Lower leg skin (tissue), 3 donors: ENCODE measurements at regions not wholly inside any gene's neighbourhood (a gene's known extent, or its start where the extent isn't known, plus 50 kb on each side); places are given as distances from the start of the nearest gene placed in this dataset.

Experiments used
- POLR2A ChIP-seq, 2 donors: fragments of 450-650 bp; IDR thresholded peaks; one replicate each; pipeline ENCODE4 v1.6.1; 2016 to 2017; ENCODE audit warnings: antibody characterized with exemption in 2 of 2, mild to moderate bottlenecking in 1 of 2, moderate library complexity in 1 of 2
- TF ChIP-seq, protein P1 (sequence below), 3 donors: fragments of 450-650 bp; IDR thresholded peaks; one replicate each; pipeline ENCODE4 v1.5.1; 2016; ENCODE audit warnings: antibody characterized with exemption in 3 of 3, mild to moderate bottlenecking in 3 of 3, moderate library complexity in 2 of 3

DNA sequence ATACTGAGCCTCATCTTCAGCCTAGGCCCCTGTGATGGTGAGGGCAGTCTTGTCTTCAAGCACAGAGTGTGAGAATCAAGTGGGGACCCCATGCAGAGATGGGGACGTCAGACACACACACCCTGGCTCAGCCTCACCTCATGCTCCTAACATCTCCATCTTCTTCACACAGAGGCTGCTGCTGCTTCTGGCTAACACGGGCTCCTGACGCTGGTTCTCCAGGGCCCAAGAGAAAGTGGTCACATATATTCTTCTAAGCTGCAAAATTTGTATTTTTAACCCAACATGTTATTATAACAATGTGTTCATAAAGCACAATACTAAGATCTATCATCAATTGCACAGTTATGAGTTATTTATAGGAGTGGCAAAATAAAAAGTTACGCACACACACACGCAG lies 101.2 kb downstream of the VPREB1 start:
- no peak for TF ChIP-seq POLR2A (IDR thresholded peaks at IDR 0.05)
- TF ChIP-seq, protein P1, sequence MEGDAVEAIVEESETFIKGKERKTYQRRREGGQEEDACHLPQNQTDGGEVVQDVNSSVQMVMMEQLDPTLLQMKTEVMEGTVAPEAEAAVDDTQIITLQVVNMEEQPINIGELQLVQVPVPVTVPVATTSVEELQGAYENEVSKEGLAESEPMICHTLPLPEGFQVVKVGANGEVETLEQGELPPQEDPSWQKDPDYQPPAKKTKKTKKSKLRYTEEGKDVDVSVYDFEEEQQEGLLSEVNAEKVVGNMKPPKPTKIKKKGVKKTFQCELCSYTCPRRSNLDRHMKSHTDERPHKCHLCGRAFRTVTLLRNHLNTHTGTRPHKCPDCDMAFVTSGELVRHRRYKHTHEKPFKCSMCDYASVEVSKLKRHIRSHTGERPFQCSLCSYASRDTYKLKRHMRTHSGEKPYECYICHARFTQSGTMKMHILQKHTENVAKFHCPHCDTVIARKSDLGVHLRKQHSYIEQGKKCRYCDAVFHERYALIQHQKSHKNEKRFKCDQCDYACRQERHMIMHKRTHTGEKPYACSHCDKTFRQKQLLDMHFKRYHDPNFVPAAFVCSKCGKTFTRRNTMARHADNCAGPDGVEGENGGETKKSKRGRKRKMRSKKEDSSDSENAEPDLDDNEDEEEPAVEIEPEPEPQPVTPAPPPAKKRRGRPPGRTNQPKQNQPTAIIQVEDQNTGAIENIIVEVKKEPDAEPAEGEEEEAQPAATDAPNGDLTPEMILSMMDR (IDR thresholded peaks at IDR 0.05) = no peak
